Upper lobe of right lung (tissue), 1 donor: ENCODE measurements at regions not wholly inside any gene's neighbourhood (a gene's known extent, or its start where the extent isn't known, plus 50 kb on each side); places are given as distances from the start of the nearest gene placed in this dataset.

Source experiments
- ATAC-seq: fragments of 200-7000 bp; cut with Tn5 transposase; one replicate; pipeline ENCODE4 v1.9.1; 2020; ENCODE audit warnings: mild to moderate bottlenecking, moderate library complexity
- DNase-seq: peaks from one replicate; pipeline ENCODE4 v3.0.0-alpha.2; 2020
- H3K27ac ChIP-seq: fragments of 200-600 bp; one replicate; pipeline ENCODE4 v1.8.0; 2022
- H3K27me3 ChIP-seq: fragments of 200-600 bp; one replicate; pipeline ENCODE4 v1.8.0; 2022; ENCODE audit warnings: mild to moderate bottlenecking
- H3K36me3 ChIP-seq: fragments of 200-600 bp; one replicate; pipeline ENCODE4 v1.8.0; 2022
- H3K4me1 ChIP-seq: fragments of 200-600 bp; one replicate; pipeline ENCODE4 v1.8.0; 2022
- H3K4me3 ChIP-seq: fragments of 200-600 bp; one replicate; pipeline ENCODE4 v1.8.0; 2022; ENCODE audit warnings: mild to moderate bottlenecking
- H3K9me3 ChIP-seq: fragments of 200-600 bp; one replicate; pipeline ENCODE4 v1.8.0; 2022
- CTCF ChIP-seq: fragments of 200-600 bp; IDR thresholded peaks from one replicate; pipeline ENCODE4 v1.8.0; 2022; ENCODE audit warnings: antibody characterized with exemption
- intact Hi-C: fragments of 100-400 bp; cut with DNase I; formaldehyde crosslinking; loops from one replicate; pipeline ENCODE4 v1.11.0; 2022
- donor health status: DM: no; HTN: yes; CAD: no; lungs with severe emphysema.

- no peaks in the 10 kb centered on the region for H3K9me3 ChIP-seq
- no peak for DNase-seq
- H3K36me3 ChIP-seq: no peaks in the 10 kb centered on the region
- intact Hi-C loops: no loop called here
- ATAC-seq: no peak
- no peak overlapping the region for H3K27ac ChIP-seq
- no peak for TF ChIP-seq CTCF
- H3K27me3 ChIP-seq: no peaks in the 10 kb centered on the region
- H3K4me3 ChIP-seq: no peak overlapping the region
- H3K4me1 ChIP-seq: no peaks in the 10 kb centered on the region
These were observed 341.6 kb upstream of the CDH7 start for GRCh38 chr18:65409261-65409660.

DNA sequence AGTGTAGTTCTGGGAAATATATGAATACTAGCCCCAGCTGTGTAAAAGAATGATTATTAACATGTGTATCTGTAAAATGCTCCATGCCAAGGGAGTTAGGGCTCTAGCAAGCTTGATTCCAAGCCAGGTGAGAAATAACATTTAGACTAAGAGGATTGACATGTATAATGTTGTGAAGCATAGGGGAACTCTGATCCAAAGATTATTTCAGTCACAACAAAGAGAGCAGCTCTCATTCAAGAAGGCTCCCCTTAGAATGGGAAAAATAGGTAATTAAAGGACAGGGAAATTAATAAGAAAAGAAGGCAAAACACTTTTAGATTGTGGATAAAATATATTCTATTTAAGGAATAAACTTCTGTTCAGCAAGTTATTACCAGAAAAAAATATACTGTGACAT is 347.3 kb upstream of the CDH7 start:
- Histone ChIP-seq H3K36me3 (no peaks in the 10 kb centered on the region), H3K27ac (no peak overlapping the region), H3K27me3 (no peaks in the 10 kb centered on the region), H3K4me1 (no peaks in the 10 kb centered on the region), H3K4me3 (no peak overlapping the region), H3K9me3 (no peaks in the 10 kb centered on the region)
- TF ChIP-seq CTCF: no peak
- DNase-seq (no peak), ATAC-seq (no peak)
- intact Hi-C loops: no loop called here

GRCh38 chr18:65399091-65399490 is 351.7 kb upstream of the CDH7 start:
- Histone ChIP-seq H3K4me1 (no peaks in the 10 kb centered on the region), H3K27me3 (no peaks in the 10 kb centered on the region), H3K36me3 (no peaks in the 10 kb centered on the region), H3K4me3 (no peak overlapping the region), H3K9me3 (no peaks in the 10 kb centered on the region), H3K27ac (no peak overlapping the region)
- no peak for TF ChIP-seq CTCF
- ATAC-seq: no peak
- intact Hi-C loops: no loop called here
- no peak for DNase-seq

DNA sequence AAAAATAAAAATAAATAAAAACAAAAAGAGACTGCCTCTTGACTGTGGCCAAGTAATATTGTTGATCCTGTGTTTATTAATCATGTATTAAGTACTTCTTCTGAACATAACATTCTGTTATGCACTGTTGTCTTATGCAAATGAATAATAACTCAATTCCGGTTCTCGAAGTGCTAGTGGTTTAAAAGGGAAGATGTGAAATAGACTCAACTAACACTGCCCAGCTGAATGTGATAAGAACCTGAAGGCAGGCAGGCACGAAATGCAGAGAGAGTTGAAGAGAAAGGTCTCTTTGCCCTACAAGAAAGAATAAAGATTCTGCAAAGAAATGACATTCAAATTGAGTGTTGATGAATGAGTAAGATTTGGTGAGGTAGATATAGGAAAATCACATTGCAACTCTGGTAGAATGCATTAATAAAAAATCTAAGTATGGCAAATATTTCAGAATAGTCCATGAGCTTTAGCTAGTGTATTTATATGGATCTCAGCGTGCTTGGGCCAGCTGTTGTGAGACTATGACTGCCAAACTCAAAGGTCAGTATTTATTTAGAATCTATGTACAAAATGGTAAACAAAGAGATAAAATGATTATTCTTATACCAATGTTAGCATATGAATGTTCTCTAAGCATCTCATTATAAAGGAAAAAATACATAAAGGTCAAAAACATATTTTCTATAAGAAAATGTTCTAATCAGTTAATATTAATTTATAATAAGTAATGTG is 352.3 kb upstream of the CDH7 start:
- TF ChIP-seq CTCF: no peak
- no peak for ATAC-seq
- intact Hi-C loops: no loop called here
- DNase-seq: no peak
- Histone ChIP-seq H3K27me3 (no peaks in the 10 kb centered on the region), H3K4me1 (no peaks in the 10 kb centered on the region), H3K36me3 (no peaks in the 10 kb centered on the region), H3K4me3 (no peak overlapping the region), H3K27ac (no peak overlapping the region), H3K9me3 (no peaks in the 10 kb centered on the region)

GRCh38 chr18:65380986-65381385 is 369.8 kb upstream of the CDH7 start:
- Histone ChIP-seq H3K27me3 (no peaks in the 10 kb centered on the region), H3K4me3 (no peak overlapping the region), H3K36me3 (no peaks in the 10 kb centered on the region), H3K4me1 (no peaks in the 10 kb centered on the region), H3K27ac (no peak overlapping the region), H3K9me3 (no peaks in the 10 kb centered on the region)
- ATAC-seq (no peak), DNase-seq (no peak)
- intact Hi-C loops: no loop called here
- no peak for TF ChIP-seq CTCF

GRCh38 chr18:65380571-65380970 is 370.2 kb upstream of the CDH7 start:
- Histone ChIP-seq H3K27ac (no peak overlapping the region), H3K4me1 (no peaks in the 10 kb centered on the region), H3K27me3 (no peaks in the 10 kb centered on the region), H3K4me3 (no peak overlapping the region), H3K36me3 (no peaks in the 10 kb centered on the region), H3K9me3 (no peaks in the 10 kb centered on the region)
- DNase-seq (no peak), ATAC-seq (no peak)
- no peak for TF ChIP-seq CTCF
- intact Hi-C loops: no loop called here
